ENCODE measurements at regions not wholly inside any gene's neighbourhood (a gene's known extent, or its start where the extent isn't known, plus 50 kb on each side); places are given as distances from the start of the nearest gene placed in this dataset.

GRCh38 chr4:60042941-60043340 lies 1157.2 kb upstream of the ADGRL3 start:
- no peak for DNase-seq

DNA sequence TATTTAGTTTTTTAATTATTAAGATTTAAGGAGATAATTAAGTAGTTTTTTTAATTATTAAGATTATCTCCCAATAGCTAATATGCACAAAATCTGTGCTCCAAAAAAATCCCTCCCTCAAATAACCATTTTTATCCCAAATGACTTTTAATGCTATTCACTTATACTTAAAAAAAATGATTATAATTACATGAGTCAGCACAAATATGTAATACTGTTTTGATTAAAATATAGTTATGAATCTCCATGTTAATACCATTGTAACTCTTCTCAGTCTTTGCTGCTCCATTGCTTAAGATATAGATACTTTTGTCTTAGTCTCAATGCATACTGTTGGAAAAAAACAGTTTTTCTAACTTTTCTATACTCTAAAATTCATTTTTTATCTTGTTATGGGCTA lies 1121.1 kb upstream of the ADGRL3 start:
- DNase-seq = no peak

GRCh38 chr4:60081839-60082238 lies 1118.3 kb upstream of the ADGRL3 start:
- no peak for DNase-seq

DNA sequence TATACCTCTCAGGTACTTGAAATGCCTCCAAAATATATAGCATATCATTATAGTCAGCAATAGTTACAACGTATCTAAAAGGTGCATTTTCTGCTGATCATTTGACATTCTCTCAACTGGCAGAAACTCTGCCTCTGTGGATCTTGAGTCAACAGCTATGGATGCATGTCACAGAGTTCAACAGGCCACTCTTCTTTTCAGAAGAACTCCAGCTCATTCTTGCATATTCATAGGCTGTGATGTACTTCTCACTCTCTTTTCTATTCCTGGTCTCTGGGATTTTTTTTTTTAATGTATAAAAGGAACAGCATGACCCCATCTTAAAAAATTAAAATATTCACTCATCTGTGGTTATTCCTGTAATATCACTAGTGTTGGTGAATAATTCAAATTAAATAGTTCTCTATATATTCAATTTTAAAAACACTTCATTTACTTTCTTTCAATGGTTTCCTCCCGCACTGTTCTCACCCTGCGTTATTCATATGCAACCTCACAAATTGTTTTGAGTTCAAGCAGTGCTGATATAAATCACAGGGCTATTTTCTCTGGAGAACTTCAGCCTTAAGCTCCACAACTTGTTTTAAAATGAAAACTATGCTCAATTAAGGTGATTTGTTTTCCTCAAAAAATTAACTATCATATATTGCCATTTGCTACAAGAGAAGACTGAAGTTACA lies 1111.2 kb upstream of the ADGRL3 start:
- no peak for DNase-seq

DNA sequence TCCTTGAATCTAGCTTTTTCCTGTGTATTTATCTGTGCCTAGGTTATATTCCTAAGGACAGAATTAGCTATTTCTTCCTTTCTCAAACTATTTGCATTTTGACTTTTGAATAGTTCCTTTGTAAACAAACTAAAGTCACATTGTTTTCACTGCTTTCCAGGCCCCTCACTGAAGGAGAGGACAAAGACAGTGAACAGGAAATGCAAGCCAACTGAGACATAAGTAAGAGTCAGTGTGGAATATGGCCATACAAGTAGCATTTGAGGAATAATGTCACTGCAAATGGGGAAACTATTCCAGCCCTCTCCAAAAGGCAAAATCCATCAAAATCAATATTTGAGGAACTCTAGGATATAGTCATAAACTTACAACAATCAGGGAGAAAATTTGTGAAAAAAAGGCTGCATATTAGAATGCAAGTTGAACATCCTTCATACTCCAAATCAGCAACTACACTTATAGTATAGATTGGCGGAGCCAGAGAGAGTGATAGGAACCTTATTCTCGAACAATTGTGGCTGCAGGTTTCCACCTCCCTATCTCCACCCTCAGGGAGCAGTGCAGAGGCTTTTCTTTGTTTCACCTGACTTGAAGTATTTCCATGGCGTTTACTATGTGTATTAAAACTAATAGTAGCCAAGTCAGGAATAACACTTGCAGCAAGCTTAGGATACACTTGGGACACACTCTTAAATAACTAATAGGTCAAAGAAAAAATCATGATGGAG lies 1110.4 kb upstream of the ADGRL3 start:
- no peak for DNase-seq

DNA sequence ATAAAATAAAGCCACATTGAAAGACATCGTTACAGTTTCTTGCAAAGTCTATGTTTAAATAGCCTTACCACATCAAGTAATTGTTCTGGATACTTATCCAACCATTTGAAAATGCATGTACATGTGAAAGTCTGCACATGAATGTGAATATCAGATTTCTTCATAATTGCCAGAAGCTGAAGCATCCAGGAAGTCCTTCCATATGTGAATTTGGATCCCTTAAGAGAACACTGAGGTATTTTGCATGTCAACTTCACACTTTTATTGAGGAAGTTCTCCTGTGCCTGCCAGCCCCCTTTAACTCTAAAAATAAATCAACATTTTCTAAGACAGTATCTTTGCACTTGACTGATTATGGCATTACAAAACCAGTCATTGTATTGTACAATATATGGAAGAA lies 1103.5 kb upstream of the ADGRL3 start:
- DNase-seq = no peak

DNA sequence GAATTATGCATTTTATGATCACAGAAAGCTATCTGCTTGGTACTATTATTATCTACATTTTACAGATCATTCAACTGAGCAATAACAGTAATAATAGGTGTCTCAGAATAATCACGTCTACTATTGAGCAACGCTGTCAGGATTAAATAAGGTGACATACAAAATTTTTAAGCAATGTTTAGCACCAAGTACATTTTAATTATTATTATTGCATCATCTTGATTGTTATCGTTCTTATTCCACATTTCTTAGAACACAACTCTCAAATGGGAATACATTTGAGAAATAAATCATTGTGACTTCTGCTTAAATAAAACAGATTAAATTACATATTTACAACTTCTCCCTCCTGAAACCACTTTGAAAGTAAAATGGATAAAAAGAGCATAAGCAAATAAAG lies 1083.5 kb upstream of the ADGRL3 start:
- DNase-seq = no peak

GRCh38 chr4:60117726-60118323 lies 1082.3 kb upstream of the ADGRL3 start:
- no peak for DNase-seq

DNA sequence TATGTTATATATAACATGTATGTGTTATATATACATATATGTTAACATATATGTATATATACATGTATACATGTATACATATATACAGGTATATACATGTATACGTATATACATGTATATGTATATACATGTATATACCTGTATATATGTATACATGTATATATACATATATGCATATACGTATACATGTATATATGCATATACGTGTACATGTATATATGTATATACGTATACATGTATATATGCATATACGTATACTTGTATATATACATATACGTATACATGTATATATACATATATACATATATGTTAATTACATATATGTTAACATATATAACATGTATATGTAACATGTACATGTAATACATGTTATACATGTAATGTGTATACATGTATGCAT lies 1077.3 kb upstream of the ADGRL3 start:
- DNase-seq = no peak

- no peak for DNase-seq
Measured at GRCh38 chr4:60128888-60129287, 1071.2 kb upstream of the ADGRL3 start.

- no peak for DNase-seq
Measured at GRCh38 chr4:60129740-60130139, 1070.4 kb upstream of the ADGRL3 start.

DNA sequence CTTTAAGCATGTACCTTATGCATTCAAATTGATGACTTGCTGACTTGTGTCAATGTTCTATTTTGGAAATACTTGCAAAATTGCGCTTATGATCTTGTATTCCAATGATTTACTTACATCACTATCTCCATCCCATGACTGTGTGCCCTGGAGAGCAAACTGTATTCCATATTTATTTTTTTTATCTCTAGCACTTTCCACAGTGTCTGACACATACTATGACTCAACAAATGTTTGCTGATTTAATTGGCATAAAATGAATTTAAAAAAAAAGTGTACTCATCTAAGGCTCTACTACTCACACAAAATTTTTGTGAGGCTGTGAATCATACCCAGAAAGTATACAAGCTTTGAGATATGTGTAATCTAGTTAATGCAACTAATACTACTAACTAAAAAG lies 1066.8 kb upstream of the ADGRL3 start:
- no peak for DNase-seq

GRCh38 chr4:60134099-60134498 lies 1066.0 kb upstream of the ADGRL3 start:
- no peak for DNase-seq

GRCh38 chr4:60155088-60155487 lies 1045.0 kb upstream of the ADGRL3 start:
- no peak for DNase-seq

- DNase-seq = no peak
Measured at GRCh38 chr4:60173103-60173502, 1027.0 kb upstream of the ADGRL3 start.

DNA sequence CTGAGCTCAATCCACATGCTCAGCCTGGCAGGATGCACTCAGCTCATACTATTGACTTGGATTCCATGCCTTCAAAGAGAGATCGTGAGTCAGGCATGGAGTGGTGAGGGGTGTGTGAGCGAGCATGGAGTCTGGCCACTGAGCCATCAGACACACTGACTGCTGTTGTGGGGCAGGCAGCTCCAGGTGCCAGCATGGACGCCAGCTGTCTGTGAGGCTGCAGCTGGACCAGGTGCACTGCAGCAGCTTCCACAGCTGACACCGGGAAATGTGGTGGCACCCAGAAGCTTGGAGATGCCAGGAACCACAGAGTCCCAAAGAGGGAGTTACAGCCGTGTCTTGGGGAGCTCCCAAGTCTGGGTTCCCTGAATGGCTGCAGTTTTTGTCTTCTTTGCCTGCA lies 1026.4 kb upstream of the ADGRL3 start:
- DNase-seq = no peak

DNA sequence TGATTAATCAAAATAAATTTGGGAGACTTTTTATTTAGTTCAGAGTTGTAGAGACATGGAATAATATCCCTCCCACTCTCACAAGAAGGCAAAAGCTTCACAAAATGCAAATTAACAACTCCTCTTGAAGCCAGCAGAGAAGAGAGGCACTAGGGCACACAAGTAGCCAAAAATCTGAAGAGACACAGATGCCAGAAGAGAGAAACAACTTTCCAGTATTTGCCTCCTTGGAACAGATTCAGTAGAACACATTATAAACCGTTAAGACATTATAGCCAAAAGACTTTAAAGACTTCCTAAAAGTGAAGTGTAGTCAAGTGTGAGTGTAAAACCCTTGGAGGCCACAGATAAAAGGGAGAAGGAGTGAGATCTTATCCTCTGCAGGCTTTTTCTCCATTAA lies 1024.9 kb upstream of the ADGRL3 start:
- no peak for DNase-seq

GRCh38 chr4:60187428-60187827 lies 1012.7 kb upstream of the ADGRL3 start:
- DNase-seq = no peak

- DNase-seq = no peak
Measured at GRCh38 chr4:60189286-60189685, 1010.8 kb upstream of the ADGRL3 start.

DNA sequence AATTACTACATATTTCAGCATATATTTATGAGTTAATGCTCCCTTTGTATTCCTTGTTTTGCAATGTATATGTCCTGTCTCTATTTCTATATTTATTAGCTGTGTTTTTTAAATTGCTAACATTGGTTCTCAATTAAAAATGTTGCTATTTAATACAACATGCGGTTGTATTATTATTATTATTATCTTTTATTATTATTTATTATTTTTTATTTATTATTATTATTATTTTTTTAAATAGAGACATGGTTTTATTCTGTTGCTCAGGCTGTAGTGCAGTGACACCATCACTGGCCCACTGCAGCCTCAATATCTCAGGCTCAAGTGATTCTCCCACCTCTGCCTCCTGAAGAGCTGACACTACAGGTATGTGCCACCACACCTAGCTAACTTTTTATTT lies 1005.9 kb upstream of the ADGRL3 start:
- no peak for DNase-seq

GRCh38 chr4:60195256-60195655 lies 1004.9 kb upstream of the ADGRL3 start:
- no peak for DNase-seq

GRCh38 chr4:60201052-60201673 lies 999.0 kb upstream of the ADGRL3 start:
- DNase-seq = peak; percentile 67

GRCh38 chr4:60209588-60209987 lies 990.5 kb upstream of the ADGRL3 start:
- no peak for DNase-seq

GRCh38 chr4:60215906-60216305 lies 984.2 kb upstream of the ADGRL3 start:
- DNase-seq = no peak
